NCI-H2107 (cell line): ENCODE measurements at regions not wholly inside any gene's neighbourhood (a gene's known extent, or its start where the extent isn't known, plus 50 kb on each side); places are given as distances from the start of the nearest gene placed in this dataset.

Experiments used
- DNase-seq: peaks from one replicate; lab custom pipeline; 2025; lab: John Stamatoyannopoulos, UW

DNA sequence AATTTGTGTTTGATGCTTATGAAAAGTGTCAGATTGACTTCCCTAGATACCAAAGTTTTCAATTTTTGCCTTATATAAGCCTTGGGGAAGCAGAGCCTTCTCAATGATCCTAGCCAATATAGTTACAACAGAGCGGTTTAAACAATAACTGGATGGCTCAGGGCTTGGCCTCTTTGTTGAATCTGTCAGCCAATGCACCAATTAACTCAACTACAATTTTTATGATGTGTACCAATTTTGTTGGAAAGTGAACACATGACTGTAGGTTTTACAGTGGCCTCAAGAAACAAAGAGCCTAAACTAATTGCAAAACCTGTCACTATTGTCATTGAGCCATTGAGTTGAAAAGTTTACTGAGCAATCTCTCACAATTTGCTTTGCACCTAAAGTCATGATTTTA is 71.6 kb upstream of the RGS18 start:
- no peak for DNase-seq

DNA sequence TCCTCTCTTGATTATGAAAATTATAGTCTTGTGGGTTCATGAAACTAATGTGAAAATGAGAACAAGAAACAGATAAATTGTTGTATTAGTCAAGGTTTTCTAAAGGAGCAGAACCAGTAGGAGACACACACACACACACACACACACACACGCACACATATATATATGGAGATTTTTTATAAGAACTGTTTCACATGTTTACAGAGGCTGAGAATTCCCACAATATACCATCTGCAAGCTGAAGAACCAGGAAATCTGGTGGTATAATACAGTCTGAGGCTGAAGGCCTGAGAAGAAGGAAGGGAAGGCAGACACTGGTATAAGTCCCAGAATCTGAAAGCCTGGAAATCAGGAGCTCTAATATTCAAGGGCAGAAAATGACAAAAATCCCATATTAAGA is 70.9 kb upstream of the RGS18 start:
- DNase-seq: no peak

DNA sequence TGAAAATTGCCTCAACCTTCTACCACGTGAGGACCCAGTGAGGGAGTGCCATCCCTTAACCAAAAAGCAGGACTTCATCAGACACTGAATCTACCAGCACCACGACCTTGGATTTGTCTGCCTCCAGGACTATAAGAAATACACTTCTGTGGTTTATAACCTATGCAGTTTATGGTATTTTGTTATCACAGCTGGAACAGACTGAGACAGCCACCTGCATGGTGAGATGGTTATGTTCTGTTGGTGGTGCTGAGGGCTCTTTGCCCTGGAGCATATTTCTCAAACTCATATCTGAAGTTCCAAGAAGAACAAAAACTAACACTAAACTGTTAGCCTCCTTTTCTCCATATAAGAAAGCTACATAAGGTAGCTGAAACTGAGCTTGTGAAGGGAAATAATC is 69.8 kb upstream of the RGS18 start:
- DNase-seq: no peak

DNA sequence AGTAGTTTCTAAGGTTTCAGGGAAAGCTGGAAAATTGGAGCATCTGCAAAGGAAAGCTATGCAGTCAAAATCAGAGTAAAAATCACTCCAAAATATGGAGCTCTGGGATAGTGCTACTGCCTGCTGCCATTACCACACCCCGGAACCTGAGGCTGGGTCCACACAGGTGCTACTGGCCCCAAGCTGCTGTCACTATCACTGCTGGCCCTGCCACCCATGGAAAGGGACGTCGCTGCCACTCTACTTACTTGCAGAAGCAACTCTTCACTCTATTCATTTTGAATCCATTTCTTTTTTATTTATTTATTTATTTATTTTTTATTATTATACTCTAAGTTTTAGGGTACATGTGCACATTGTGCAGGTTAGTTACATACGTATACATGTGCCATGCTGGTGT is 60.3 kb upstream of the RGS18 start:
- no peak for DNase-seq

DNA sequence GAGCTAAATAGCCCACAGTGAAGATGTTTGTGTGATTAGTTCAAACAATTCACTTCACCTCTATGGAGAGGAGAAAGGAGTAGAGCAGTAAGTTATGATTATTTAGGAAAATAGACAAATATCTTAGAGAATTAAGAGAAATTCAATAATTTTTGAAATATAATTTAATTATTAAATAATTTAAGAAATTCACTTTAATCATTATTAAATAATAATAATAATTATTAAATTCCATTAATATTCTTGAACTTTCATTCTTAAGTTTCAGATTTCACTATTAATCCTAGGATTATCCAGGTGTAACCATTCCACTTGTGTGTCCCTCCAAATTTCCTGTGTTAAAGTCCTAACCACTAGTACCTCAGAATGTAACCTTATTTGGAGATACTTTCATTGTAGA is 58.9 kb upstream of the RGS18 start:
- no peak for DNase-seq

DNA sequence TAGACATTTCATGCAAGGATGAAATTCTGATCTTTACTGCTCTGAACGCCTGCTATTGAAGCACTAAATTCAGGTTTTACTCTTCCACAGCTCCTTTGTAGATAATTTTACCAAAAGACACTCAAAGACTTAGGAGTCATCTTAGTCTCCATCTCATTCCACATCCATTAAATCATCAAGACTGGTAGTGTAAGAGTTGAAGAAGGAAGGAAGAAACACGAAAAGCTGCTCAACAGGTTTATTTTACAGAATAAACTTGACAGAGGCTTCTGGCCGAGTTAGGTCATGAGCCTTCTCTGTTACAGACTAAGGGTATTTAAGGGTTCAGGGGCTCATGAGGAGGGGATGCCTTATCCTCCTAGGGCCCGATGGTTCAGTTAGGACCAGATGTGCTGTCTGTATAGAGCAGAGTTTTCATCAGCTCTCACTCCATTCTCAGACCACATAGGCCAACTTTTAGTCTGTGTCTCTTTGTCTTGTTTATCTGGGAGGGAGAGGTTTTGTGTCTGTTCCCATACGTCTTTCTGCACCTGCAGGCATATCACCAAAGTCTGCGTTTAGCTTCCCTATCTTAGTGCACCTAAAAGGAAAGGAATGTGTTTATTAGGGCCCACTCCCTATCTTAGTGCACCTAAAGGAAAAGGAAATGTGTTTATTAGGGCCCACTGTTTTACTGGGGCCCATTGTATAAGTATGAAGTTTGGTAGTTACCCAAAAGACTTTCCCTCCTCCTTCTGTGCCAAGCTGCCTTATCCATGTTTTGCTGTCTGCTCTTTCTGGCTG is 57.4 kb upstream of the RGS18 start:
- DNase-seq: no peak

DNA sequence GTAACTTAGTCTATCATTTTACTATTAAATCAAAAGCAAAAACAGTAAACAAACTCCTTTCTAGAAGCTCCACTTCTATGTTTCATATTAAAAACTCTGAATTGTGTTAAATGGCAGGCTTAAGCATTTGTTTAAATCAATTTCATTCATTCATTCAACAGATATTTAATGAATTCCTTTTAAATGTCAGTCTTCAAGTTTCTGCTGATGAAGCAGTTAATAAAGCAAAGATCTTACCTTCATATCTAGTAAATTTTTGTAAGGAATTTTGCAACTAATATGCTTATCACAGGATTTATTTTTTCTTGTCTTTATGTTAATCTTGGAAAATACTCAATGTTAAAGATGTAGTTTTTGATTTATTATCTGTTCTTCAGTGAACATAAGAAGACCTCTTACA is 54.1 kb upstream of the RGS18 start:
- no peak for DNase-seq

DNA sequence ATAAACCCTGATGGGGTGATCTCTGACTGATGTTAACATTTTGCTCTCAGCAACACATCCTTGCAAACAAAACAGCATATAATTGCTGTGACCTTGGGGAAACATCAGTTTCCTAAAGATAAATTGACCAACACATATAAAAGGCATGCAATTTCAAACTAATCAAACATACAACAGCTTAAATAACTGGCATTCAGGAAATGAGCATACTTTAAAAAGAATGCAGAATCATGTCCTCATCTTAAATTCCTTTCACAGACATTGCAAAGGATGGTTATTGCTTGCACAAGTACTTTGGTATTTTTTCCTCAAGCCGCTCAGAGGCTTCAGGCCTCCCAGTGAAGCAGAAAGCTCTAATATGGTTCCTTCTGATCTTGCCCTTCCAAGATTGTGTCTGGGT is 53.4 kb upstream of the RGS18 start:
- no peak for DNase-seq

DNA sequence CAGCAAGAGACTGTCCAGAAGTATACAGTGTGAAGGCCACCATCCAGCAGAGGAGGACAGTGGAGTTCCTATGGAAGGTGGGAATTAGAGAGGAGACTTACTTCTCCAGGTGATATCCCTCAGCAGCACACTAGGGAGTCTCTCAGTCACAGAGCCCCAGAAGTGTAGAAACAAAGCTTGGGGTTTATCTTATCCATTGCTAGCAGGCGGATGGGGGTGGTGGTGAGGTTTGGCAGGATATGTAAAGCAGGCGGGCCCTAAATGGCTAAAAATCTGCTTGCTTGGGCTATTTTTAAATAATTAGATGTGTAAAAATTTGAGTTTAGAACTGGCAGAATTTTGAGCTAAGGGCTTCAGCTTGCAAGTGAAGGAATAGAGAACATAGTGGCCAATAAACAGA is 50.1 kb upstream of the RGS18 start:
- DNase-seq: no peak
